Ramos (cell line): ENCODE measurements at regions not wholly inside any gene's neighbourhood (a gene's known extent, or its start where the extent isn't known, plus 50 kb on each side); places are given as distances from the start of the nearest gene placed in this dataset.

Source experiments
- in situ Hi-C: fragments of 300-500 bp; cut with MboI; formaldehyde crosslinking; loops from one replicate; pipeline ENCODE4 v1.14.3; 2022; ENCODE audit warnings: low sequenced_read_pairs; ENCODE audit not compliant: unreplicated experiment

- in situ Hi-C loops: no loop called here
Observed at GRCh38 chr13:62337109-62337880, 921.6 kb upstream of the PCDH20 start.

DNA sequence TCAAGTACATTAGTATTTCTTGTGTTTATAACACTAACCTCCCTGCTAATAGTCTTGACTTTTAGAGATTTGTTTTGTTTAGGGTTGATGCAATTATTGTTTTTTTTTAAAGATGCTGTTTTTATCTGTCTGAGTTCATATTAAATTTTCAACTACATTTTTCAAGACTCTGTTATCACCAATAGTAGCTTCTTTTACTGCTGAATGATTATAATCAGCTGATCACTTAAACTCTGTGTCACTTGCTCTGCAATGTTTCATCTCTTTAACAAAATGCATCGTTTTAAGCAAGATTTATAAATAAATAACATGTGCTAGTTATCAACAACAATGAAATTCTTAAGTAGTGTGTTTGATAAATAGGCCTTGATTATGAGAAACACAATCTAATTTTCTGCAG, 920.9 kb upstream of the PCDH20 start:
- in situ Hi-C loops: no loop called here

DNA sequence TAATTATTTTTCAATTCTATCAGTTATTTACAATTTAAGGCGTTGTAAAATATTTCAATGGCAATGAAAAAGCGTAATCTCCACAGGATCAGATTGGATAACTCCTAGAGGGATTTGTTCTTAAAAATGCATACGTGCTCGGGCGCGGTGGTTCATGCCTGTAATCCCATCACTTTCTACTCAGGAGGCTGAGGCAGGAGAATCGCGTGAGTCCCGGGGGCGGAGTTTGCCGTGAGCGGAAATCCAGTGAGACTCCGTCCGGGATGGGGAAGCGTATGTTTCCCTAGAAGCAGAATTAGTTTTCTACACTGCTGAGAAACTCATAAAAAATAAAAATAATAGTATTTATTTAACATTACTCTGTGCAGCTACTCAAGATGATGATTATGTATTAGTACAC, 917.8 kb upstream of the PCDH20 start:
- in situ Hi-C loops: no loop called here

- in situ Hi-C loops: no loop called here
Observed at GRCh38 chr13:62331384-62331783, 915.7 kb upstream of the PCDH20 start.

GRCh38 chr13:62327367-62327766, 911.7 kb upstream of the PCDH20 start:
- in situ Hi-C loops: no loop called here

GRCh38 chr13:62324842-62325241, 909.2 kb upstream of the PCDH20 start:
- in situ Hi-C loops: no loop called here

DNA sequence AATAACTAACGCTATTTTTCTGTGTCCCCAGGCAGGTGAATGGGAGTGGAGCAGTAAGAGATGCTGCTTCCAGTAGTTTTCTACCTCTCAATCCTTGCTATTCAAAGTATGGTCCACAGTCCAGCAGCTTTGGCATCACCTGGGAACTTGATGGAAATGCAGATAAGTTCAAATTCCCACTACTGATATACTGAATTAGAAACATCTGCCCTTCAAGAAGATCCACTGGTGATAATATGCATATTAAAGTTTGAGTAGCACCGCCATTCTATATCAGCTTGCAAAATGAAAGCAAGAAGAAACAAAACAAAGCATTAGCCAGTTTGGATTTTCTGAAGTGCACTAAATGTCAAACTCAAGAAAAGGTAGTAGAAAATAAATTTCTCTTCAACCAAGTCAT, 906.2 kb upstream of the PCDH20 start:
- in situ Hi-C loops: no loop called here

GRCh38 chr13:62321139-62321538, 905.5 kb upstream of the PCDH20 start:
- in situ Hi-C loops: no loop called here

DNA sequence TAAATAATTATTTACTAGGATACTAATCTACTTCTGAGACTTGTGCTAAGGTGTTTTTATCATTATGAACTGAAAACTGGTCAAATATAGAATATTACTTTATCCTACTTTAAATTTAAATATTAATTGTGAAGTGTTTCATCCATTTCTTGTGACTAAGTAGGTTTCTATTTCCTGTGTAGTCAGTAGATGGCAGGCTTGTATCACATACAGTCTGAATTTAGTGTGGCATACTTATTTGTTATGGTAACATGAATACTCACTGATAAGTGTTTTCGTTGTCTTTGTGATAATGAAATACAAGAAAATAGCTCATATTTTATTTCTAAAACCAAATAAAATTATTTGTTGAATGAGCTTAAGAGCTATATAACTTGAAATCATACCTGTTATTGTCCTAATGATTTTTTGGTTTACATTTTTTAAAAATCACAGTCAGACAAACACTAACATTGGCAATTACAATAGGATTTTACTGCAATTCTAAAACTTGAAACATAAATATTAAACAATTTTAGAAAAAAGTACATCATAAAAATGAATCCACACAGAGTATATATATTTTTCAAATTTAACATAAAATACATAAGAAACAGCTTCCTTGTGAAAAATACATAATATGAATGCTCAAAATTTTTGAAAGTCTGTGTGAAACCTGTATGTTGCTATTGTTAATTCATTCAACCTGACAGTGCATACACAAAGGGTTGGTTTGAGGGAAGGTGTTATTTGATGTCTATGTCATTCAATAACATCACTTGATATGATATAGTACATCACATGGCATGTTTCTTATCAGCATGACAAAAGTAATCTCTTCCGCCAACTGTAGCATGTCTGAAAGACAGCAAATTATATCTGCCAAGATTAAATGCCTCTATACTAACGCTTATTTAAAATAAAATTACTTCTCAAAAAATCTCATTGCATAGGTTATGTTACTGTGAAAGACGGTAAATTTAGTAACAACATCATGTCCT, 904.8 kb upstream of the PCDH20 start:
- in situ Hi-C loops: no loop called here

DNA sequence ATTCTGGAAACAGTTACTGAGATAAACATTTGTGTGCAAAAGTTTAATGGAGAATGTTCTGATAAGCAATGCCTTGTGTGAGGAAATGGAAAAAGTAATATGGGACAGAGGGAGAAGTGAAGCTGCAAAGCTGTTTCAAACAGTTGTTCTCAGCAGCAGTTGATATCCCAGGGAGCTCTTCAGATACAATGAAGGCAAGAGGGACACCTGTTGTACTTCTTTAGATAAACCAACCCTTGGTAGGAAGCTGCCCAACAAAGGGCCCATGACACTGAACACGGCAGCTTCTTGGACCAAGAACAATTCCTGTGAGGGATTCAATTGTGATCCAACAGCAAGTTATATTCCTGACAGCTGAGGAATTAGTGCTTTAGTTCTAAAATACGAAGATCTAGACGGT, 894.3 kb upstream of the PCDH20 start:
- in situ Hi-C loops: no loop called here

DNA sequence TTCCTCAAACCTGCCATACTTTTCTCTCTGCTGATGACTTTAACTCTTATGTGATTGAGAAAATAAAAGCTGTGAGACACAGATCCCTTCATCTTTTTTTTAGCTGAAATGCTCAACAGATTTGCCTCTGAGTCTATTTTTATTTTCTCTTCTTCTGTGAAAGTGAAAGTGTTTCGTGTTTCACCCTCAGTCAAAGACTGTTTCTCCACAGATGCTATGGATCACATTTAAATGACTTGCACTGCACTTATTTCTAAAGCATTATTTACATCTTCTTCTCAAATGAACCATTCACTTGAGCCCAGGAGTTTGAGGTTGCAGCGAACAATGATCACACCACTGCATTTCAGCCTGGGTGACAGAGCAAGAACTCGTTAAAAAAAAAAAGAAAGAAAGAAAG, 890.1 kb upstream of the PCDH20 start:
- in situ Hi-C loops: no loop called here

DNA sequence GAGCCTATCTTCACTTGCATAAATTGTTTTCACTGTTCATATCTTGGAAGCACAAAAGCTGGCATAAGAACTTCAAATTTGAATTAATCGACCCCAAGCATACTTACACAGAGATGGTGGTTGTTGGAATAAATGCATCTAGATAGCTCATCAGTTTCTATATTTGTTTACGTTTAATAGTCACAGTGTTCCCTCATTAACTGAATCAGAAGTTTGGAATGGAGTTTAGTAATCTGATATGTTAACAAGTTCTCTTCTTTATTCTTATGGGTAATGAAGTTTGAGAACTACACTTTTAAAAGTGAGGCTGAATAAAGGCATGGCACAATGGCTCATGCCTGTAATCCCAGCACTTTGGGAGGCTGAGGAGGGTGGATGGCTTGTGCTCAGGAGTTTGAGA, 886.7 kb upstream of the PCDH20 start:
- in situ Hi-C loops: no loop called here

GRCh38 chr13:62299988-62300387, 884.3 kb upstream of the PCDH20 start:
- in situ Hi-C loops: no loop called here

GRCh38 chr13:62296812-62297211, 881.2 kb upstream of the PCDH20 start:
- in situ Hi-C loops: no loop called here

- in situ Hi-C loops: no loop called here
Observed at GRCh38 chr13:62294244-62294643, 878.6 kb upstream of the PCDH20 start.

DNA sequence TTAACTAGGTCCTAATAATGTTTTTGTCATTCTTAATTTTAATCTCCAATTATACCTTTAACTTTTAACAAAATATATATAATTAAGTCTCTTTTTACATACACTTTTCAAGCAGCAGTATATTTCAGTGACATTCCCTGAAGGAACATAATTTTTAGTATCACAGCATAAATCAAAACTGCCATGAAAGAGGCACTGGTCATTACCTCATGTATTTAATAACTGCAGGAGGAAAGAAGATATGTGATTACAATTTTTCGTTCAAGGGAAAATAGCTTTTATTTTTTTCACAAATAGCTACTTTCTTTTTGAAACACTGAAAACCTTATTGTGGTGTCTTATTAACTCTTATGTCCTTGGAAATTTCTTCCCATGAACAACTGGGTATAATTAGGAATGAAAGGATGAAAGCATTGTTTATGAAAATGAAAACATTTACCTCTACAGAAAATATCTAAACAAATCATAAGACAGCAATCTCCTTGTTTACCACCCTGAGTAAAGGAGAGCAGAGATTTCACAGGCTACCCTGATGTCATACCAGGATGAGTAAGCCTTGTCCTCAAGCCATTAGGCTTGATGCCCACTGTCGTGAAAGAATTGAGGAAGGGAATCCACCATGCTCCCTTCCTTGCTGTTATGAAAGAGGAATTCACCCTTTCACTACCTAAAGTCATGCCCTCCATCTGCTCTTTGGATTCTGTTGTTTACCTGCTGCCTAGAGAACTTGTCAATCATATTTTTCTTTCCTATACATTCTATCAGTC, 877.2 kb upstream of the PCDH20 start:
- in situ Hi-C loops: no loop called here

- in situ Hi-C loops: no loop called here
Observed at GRCh38 chr13:62290542-62290941, 874.9 kb upstream of the PCDH20 start.

DNA sequence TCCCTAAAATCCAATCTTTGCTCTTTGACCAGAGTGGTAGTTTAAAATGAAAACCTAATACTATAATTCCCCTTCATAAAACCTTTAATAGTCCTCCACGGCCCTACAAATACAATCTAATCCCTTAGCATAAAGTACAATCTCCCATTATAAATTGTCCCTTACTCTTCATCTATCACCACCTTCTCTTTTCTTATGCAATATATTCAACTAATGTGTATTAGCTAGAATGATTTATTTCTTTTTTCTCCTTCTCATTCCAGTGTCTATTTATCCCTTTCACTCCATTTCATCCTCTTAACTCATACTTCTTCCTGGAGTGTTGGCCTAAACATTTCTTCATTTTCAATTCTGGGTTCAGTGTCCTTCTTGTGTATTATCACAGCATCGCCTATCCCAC, 872.1 kb upstream of the PCDH20 start:
- in situ Hi-C loops: no loop called here

- in situ Hi-C loops: no loop called here
Observed at GRCh38 chr13:62280590-62280989, 864.9 kb upstream of the PCDH20 start.

DNA sequence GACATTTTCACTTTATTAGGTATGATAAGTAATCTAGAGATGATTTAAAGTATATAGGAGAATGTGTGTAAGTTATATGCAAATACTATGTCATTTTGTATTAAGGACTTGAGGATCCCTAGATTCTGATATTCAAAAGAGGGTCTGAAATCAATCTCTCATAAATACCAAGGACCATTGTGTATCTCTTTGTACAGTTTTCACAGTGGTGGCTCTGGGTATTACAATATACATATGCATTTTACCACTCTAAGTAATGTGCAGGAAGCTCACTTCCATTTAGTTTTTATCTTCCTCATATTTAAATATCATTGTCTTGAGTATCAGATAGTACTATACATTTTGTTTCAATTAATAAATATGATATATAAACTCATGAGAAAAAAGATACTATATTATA, 862.6 kb upstream of the PCDH20 start:
- in situ Hi-C loops: no loop called here

DNA sequence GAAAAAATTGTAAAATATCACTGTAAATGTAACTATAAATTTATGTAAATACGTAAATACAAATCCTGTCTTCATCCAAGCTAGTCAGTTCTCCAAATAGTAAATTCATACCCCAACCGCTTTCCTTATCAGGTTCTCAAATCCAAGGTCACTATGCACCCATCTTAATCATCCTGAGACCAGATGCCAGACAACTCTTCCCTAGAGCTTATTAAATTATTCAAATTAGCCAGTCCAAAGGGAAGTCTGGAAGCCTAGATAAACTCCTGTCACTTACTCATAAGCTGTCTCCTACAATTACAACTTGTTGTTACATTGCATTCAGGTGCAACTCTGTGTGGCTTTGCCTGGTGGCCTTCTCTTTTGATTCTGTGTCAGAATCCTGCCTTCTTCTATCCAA, 836.1 kb upstream of the PCDH20 start:
- in situ Hi-C loops: no loop called here
